ENCODE measurements at regions not wholly inside any gene's neighbourhood (a gene's known extent, or its start where the extent isn't known, plus 50 kb on each side); places are given as distances from the start of the nearest gene placed in this dataset.

- H3K36me3 ChIP-seq (ENCODE audit: control insufficient read depth in 1 of 2, insufficient read depth in 2 of 2, low read depth in 1 of 2, low read length in 2 of 2) = no peaks in the 10 kb centered on the region
- no peak overlapping the region for H3K4me3 ChIP-seq (ENCODE audit: insufficient read depth in 1 of 2, low read depth in 1 of 2, low read length in 2 of 2)
Measured at GRCh38 chr13:37492741-37493514, 105.6 kb downstream of the POSTN start.

GRCh38 chr13:37492075-37492474 is 106.5 kb downstream of the POSTN start:
- Histone ChIP-seq H3K4me1 (ENCODE audit: control insufficient read depth, insufficient read depth, low read depth, low read length) (no peaks in the 10 kb centered on the region), H3K4ac (ENCODE audit: low read depth in 1 of 2, low read length in 2 of 2) (no peak overlapping the region), H3K14ac (ENCODE audit: low read length in 2 of 2) (no peak overlapping the region), H3K9ac (ENCODE audit: low read length) (no peak overlapping the region), H3K4me2 (ENCODE audit: low read length, poor library complexity, severe bottlenecking) (no peak overlapping the region), H2BK15ac (ENCODE audit: low read depth, poor library complexity, severe bottlenecking) (no peak overlapping the region), H2AFZ (ENCODE audit: low read depth, low read length) (no peak overlapping the region), H2AK5ac (ENCODE audit: low read length, severe bottlenecking) (no peak overlapping the region), H3K23ac (ENCODE audit: low read length in 2 of 2) (no peak overlapping the region), H2BK120ac (ENCODE audit: low read depth, low read length) (no peak overlapping the region), H3K18ac (ENCODE audit: low read depth in 1 of 2, low read length in 2 of 2) (no peak overlapping the region), H2BK5ac (ENCODE audit: low read depth, low read length, poor library complexity, severe bottlenecking) (no peak overlapping the region), H4K8ac (ENCODE audit: low read length) (no peak overlapping the region), H3K79me1 (replicated peaks; ENCODE audit: low read length, poor library complexity, severe bottlenecking) (no peaks in the 10 kb centered on the region), H3K9me3 (ENCODE audit: control insufficient read depth, low read length) (no peaks in the 10 kb centered on the region), H2BK12ac (ENCODE audit: low read length in 2 of 2) (no peak overlapping the region), H3K27me3 (ENCODE audit: control insufficient read depth in 1 of 2, insufficient read depth in 1 of 2, low read length in 2 of 2) (no peaks in the 10 kb centered on the region), H4K91ac (ENCODE audit: low read length) (no peak overlapping the region), H3K36me3 (ENCODE audit: control insufficient read depth in 1 of 2, insufficient read depth in 2 of 2, low read depth in 1 of 2, low read length in 2 of 2) (no peaks in the 10 kb centered on the region), H3K4me3 (ENCODE audit: insufficient read depth in 1 of 2, low read depth in 1 of 2, low read length in 2 of 2) (no peak overlapping the region), H3K27ac (ENCODE audit: low read length, poor library complexity, severe bottlenecking) (no peak overlapping the region)
- no peak for DNase-seq

More at GRCh38 chr13:37492741-37493514, 105.6 kb downstream of the POSTN start:
- Histone ChIP-seq H3K4me2 (ENCODE audit: low read length, poor library complexity, severe bottlenecking) (no peak overlapping the region), H2AFZ (ENCODE audit: low read depth, low read length) (no peak overlapping the region), H4K91ac (ENCODE audit: low read length) (no peak overlapping the region), H3K9ac (ENCODE audit: low read length) (no peak overlapping the region), H2BK12ac (ENCODE audit: low read length in 2 of 2) (peak overlapping the region in 1 of 2 experiments; percentile 93), H2BK5ac (ENCODE audit: low read depth, low read length, poor library complexity, severe bottlenecking) (peak overlapping the region; percentile 57), H3K9me3 (ENCODE audit: control insufficient read depth, low read length) (no peaks in the 10 kb centered on the region), H4K8ac (ENCODE audit: low read length) (no peak overlapping the region), H3K14ac (ENCODE audit: low read length in 2 of 2) (no peak overlapping the region), H3K4ac (ENCODE audit: low read depth in 1 of 2, low read length in 2 of 2) (no peak overlapping the region), H3K23ac (ENCODE audit: low read length in 2 of 2) (no peak overlapping the region), H2BK15ac (ENCODE audit: low read depth, poor library complexity, severe bottlenecking) (no peak overlapping the region), H2BK120ac (ENCODE audit: low read depth, low read length) (no peak overlapping the region), H3K18ac (ENCODE audit: low read depth in 1 of 2, low read length in 2 of 2) (peak overlapping the region in 1 of 2 experiments; percentile 62), H3K4me1 (ENCODE audit: control insufficient read depth, insufficient read depth, low read depth, low read length) (no peaks in the 10 kb centered on the region), H3K79me1 (replicated peaks; ENCODE audit: low read length, poor library complexity, severe bottlenecking) (no peaks in the 10 kb centered on the region), H3K27ac (ENCODE audit: low read length, poor library complexity, severe bottlenecking) (no peak overlapping the region), H3K27me3 (ENCODE audit: control insufficient read depth in 1 of 2, insufficient read depth in 1 of 2, low read length in 2 of 2) (no peaks in the 10 kb centered on the region), H2AK5ac (ENCODE audit: low read length, severe bottlenecking) (no peak overlapping the region)
- peak; percentile 85 for DNase-seq
- WGBS = 5% methylated on average over 1 of the region's 3 CpGs

- H3K9me3 ChIP-seq (ENCODE audit: control insufficient read depth, low read length) = no peaks in the 10 kb centered on the region
- H3K27ac ChIP-seq (ENCODE audit: low read length, poor library complexity, severe bottlenecking) = no peak overlapping the region
- H4K91ac ChIP-seq (ENCODE audit: low read length) = no peak overlapping the region
- H2BK12ac ChIP-seq (ENCODE audit: low read length in 2 of 2) = peak overlapping the region; percentile 77 to 83
- WGBS = 93% methylated on average over 3 of the region's 3 CpGs
- no peak overlapping the region for H2AFZ ChIP-seq (ENCODE audit: low read depth, low read length)
- DNase-seq = no peak
- H3K27me3 ChIP-seq (ENCODE audit: control insufficient read depth in 1 of 2, insufficient read depth in 1 of 2, low read length in 2 of 2) = no peaks in the 10 kb centered on the region
- no peak overlapping the region for H2BK120ac ChIP-seq (ENCODE audit: low read depth, low read length)
- no peak overlapping the region for H3K4me2 ChIP-seq (ENCODE audit: low read length, poor library complexity, severe bottlenecking)
- no peaks in the 10 kb centered on the region for H3K36me3 ChIP-seq (ENCODE audit: control insufficient read depth in 1 of 2, insufficient read depth in 2 of 2, low read depth in 1 of 2, low read length in 2 of 2)
- no peak overlapping the region for H2AK5ac ChIP-seq (ENCODE audit: low read length, severe bottlenecking)
- no peak overlapping the region for H3K4me3 ChIP-seq (ENCODE audit: insufficient read depth in 1 of 2, low read depth in 1 of 2, low read length in 2 of 2)
- peak overlapping the region in 1 of 2 experiments; percentile 82 for H3K18ac ChIP-seq (ENCODE audit: low read depth in 1 of 2, low read length in 2 of 2)
- no peak overlapping the region for H2BK15ac ChIP-seq (ENCODE audit: low read depth, poor library complexity, severe bottlenecking)
- no peak overlapping the region for H3K9ac ChIP-seq (ENCODE audit: low read length)
- H2BK5ac ChIP-seq (ENCODE audit: low read depth, low read length, poor library complexity, severe bottlenecking) = no peak overlapping the region
- no peak overlapping the region for H3K4ac ChIP-seq (ENCODE audit: low read depth in 1 of 2, low read length in 2 of 2)
- peak overlapping the region in 1 of 2 experiments; percentile 65 for H3K14ac ChIP-seq (ENCODE audit: low read length in 2 of 2)
- no peaks in the 10 kb centered on the region for H3K4me1 ChIP-seq (ENCODE audit: control insufficient read depth, insufficient read depth, low read depth, low read length)
- H4K8ac ChIP-seq (ENCODE audit: low read length) = no peak overlapping the region
- H3K23ac ChIP-seq (ENCODE audit: low read length in 2 of 2) = no peak overlapping the region
- no peaks in the 10 kb centered on the region for H3K79me1 ChIP-seq (replicated peaks; ENCODE audit: low read length, poor library complexity, severe bottlenecking)
Measured at GRCh38 chr13:37491661-37492060, 106.9 kb downstream of the POSTN start.

GRCh38 chr13:37490176-37490779 is 108.3 kb downstream of the POSTN start:
- H3K79me1 ChIP-seq (replicated peaks; ENCODE audit: low read length, poor library complexity, severe bottlenecking) = no peaks in the 10 kb centered on the region
- H3K4me1 ChIP-seq (ENCODE audit: control insufficient read depth, insufficient read depth, low read depth, low read length) = no peaks in the 10 kb centered on the region
- no peak overlapping the region for H2BK12ac ChIP-seq (ENCODE audit: low read length in 2 of 2)
- no peaks in the 10 kb centered on the region for H3K9me3 ChIP-seq (ENCODE audit: control insufficient read depth, low read length)
- no peak overlapping the region for H2BK5ac ChIP-seq (ENCODE audit: low read depth, low read length, poor library complexity, severe bottlenecking)
- H2BK120ac ChIP-seq (ENCODE audit: low read depth, low read length) = no peak overlapping the region
- H4K91ac ChIP-seq (ENCODE audit: low read length) = no peak overlapping the region
- H3K36me3 ChIP-seq (ENCODE audit: control insufficient read depth in 1 of 2, insufficient read depth in 2 of 2, low read depth in 1 of 2, low read length in 2 of 2) = no peaks in the 10 kb centered on the region
- H3K4me2 ChIP-seq (ENCODE audit: low read length, poor library complexity, severe bottlenecking) = no peak overlapping the region
- no peak overlapping the region for H3K27ac ChIP-seq (ENCODE audit: low read length, poor library complexity, severe bottlenecking)
- no peaks in the 10 kb centered on the region for H3K27me3 ChIP-seq (ENCODE audit: control insufficient read depth in 1 of 2, insufficient read depth in 1 of 2, low read length in 2 of 2)
- no peak overlapping the region for H3K9ac ChIP-seq (ENCODE audit: low read length)
- no peak overlapping the region for H3K4me3 ChIP-seq (ENCODE audit: insufficient read depth in 1 of 2, low read depth in 1 of 2, low read length in 2 of 2)
- H2AFZ ChIP-seq (ENCODE audit: low read depth, low read length) = no peak overlapping the region
- no peak overlapping the region for H3K23ac ChIP-seq (ENCODE audit: low read length in 2 of 2)
- no peak overlapping the region for H4K8ac ChIP-seq (ENCODE audit: low read length)
- no CpG with 5 or more reads among the region's 5 CpGs for WGBS
- H2AK5ac ChIP-seq (ENCODE audit: low read length, severe bottlenecking) = no peak overlapping the region
- DNase-seq = no peak
- no peak overlapping the region for H3K18ac ChIP-seq (ENCODE audit: low read depth in 1 of 2, low read length in 2 of 2)
- H3K14ac ChIP-seq (ENCODE audit: low read length in 2 of 2) = no peak overlapping the region
- H2BK15ac ChIP-seq (ENCODE audit: low read depth, poor library complexity, severe bottlenecking) = no peak overlapping the region
- H3K4ac ChIP-seq (ENCODE audit: low read depth in 1 of 2, low read length in 2 of 2) = no peak overlapping the region
